ENCODE measurements at regions not wholly inside any gene's neighbourhood (a gene's known extent, or its start where the extent isn't known, plus 50 kb on each side); places are given as distances from the start of the nearest gene placed in this dataset.

DNA sequence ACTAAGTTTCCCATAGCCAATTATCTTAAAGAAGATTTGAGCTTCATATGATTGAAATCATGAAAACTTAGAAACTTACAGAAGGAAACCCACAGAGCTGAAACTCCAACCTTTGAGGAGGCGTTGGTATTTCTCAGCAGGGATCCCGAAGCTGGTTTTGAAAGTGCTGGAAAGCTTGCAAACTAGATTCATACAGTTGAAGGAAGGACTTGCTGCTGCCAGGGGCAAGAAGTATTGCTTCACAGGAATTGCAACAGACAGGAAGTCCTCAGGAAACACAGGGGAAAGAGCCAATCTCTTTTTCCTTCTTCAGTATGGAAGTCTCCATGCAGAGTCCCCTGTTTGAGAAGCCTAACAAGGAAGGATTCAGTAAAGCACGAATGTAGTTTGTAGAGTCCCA is 419.7 kb downstream of the CD109 start:
- H3K4me3 ChIP-seq (replicated peaks in 1 of 3; ENCODE audit: insufficient read depth in 1 of 3, low read depth in 2 of 3, low read length in 3 of 3) = no peak overlapping the region
- no peak overlapping the region for H3K27ac ChIP-seq (ENCODE audit: extremely low read length, insufficient read depth, low read length)
- ATAC-seq (no peak), FAIRE-seq (no peak), DNase-seq (ENCODE audit: low spot score) (no peak)
- intact Hi-C loops (cut with micrococcal nuclease; ENCODE audit: unreplicated experiment) = no loop called here
- no peaks in the 10 kb centered on the region for H4K20me1 ChIP-seq (ENCODE audit: insufficient read depth, low read length)
- no peaks in the 10 kb centered on the region for H3K4me1 ChIP-seq (ENCODE audit: insufficient read depth, low read length)
- no peaks in the 10 kb centered on the region for H3K36me3 ChIP-seq (replicated peaks in 1 of 2; ENCODE audit: control insufficient read depth in 1 of 2, insufficient read depth in 2 of 2, low read length in 2 of 2)
- H3K4me2 ChIP-seq (ENCODE audit: low read depth, low read length) = no peak overlapping the region
- BruUV-seq (replicated peaks) = no TSS peak
- no peaks in the 10 kb centered on the region for H3K9me3 ChIP-seq (ENCODE audit: low read length)
- WGBS (ENCODE audit: low lambda C conversion rate) = 0% methylated on average over 3 of the region's 3 CpGs
- H3K9ac ChIP-seq (ENCODE audit: insufficient read depth, low read depth, low read length) = no peak overlapping the region
- no peaks in the 10 kb centered on the region for H3K79me2 ChIP-seq (ENCODE audit: insufficient read depth, low read length)
- H2AFZ ChIP-seq (ENCODE audit: low read length) = no peak overlapping the region
- POLR2A ChIA-PET = no interaction called here
- H3K27me3 ChIP-seq (ENCODE audit: control insufficient read depth in 1 of 2, insufficient read depth in 2 of 2, low read length in 2 of 2) = no peaks in the 10 kb centered on the region
- CTCF ChIA-PET (ENCODE audit: low intra/inter-chr PET ratio, low total read pairs) = no interaction called here
- in situ Hi-C loops (cut with HindIII; ENCODE audit: extremely low pct_ligation_motif_present, low pct_unique_long_range_greater_than_20kb) = no loop called here
- TF ChIP-seq SMYD3 (CRISPR knock-in tag; IDR thresholded peaks at IDR 0.05) (no peak), CEBPB (IDR thresholded peaks at IDR 0.05; ENCODE audit: borderline replicate concordance, low read depth, low read length) (0 out of 2 replicates have a peak, but pooled peaks have one; percentile 13)

DNA sequence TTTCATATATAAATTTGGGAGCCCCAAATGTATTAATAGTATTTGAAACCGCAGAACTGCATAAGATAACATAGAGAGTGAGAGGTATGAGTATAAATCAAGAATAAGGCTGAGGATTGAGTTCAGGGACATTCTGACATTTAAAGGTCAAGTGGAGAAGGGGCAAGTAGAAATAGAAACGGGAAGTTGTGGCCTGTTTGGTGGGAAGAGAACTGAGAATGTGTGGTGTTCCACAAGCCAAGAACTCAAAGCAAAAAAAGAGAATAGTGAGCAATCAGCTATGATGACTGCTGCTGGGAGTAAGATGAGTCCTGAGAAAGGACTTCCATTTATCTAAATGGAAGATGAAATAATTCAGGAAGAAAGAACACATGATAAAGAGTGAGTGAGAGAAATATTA is 418.4 kb downstream of the CD109 start:
- no peak for ATAC-seq
- Histone ChIP-seq H3K27me3 (ENCODE audit: control insufficient read depth in 1 of 2, insufficient read depth in 2 of 2, low read length in 2 of 2) (no peaks in the 10 kb centered on the region), H4K20me1 (ENCODE audit: insufficient read depth, low read length) (no peaks in the 10 kb centered on the region), H3K9me3 (ENCODE audit: low read length) (no peaks in the 10 kb centered on the region), H3K9ac (ENCODE audit: insufficient read depth, low read depth, low read length) (no peak overlapping the region), H3K36me3 (replicated peaks in 1 of 2; ENCODE audit: control insufficient read depth in 1 of 2, insufficient read depth in 2 of 2, low read length in 2 of 2) (no peaks in the 10 kb centered on the region), H3K4me3 (replicated peaks in 1 of 3; ENCODE audit: insufficient read depth in 1 of 3, low read depth in 2 of 3, low read length in 3 of 3) (no peak overlapping the region), H3K79me2 (ENCODE audit: insufficient read depth, low read length) (no peaks in the 10 kb centered on the region), H2AFZ (ENCODE audit: low read length) (no peak overlapping the region), H3K4me1 (ENCODE audit: insufficient read depth, low read length) (no peaks in the 10 kb centered on the region), H3K4me2 (ENCODE audit: low read depth, low read length) (no peak overlapping the region), H3K27ac (ENCODE audit: extremely low read length, insufficient read depth, low read length) (no peak overlapping the region)
- WGBS (ENCODE audit: low lambda C conversion rate) = 3% methylated on average over 2 of the region's 2 CpGs
- in situ Hi-C loops (cut with HindIII; ENCODE audit: extremely low pct_ligation_motif_present, low pct_unique_long_range_greater_than_20kb) = no loop called here
- TF ChIP-seq XBP1 (CRISPR knock-in tag; IDR thresholded peaks at IDR 0.05) = no peak
- TF ChIP-seq, protein P1, sequence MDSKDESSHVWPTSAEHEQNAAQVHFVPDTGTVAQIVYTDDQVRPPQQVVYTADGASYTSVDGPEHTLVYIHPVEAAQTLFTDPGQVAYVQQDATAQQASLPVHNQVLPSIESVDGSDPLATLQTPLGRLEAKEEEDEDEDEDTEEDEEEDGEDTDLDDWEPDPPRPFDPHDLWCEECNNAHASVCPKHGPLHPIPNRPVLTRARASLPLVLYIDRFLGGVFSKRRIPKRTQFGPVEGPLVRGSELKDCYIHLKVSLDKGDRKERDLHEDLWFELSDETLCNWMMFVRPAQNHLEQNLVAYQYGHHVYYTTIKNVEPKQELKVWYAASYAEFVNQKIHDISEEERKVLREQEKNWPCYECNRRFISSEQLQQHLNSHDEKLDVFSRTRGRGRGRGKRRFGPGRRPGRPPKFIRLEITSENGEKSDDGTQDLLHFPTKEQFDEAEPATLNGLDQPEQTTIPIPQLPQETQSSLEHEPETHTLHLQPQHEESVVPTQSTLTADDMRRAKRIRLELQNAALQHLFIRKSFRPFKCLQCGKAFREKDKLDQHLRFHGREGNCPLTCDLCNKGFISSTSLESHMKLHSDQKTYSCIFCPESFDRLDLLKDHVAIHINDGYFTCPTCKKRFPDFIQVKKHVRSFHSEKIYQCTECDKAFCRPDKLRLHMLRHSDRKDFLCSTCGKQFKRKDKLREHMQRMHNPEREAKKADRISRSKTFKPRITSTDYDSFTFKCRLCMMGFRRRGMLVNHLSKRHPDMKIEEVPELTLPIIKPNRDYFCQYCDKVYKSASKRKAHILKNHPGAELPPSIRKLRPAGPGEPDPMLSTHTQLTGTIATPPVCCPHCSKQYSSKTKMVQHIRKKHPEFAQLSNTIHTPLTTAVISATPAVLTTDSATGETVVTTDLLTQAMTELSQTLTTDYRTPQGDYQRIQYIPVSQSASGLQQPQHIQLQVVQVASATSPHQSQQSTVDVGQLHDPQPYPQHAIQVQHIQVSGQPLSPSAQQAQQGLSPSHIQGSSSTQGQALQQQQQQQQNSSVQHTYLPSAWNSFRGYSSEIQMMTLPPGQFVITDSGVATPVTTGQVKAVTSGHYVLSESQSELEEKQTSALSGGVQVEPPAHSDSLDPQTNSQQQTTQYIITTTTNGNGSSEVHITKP (CRISPR knock-in tag; IDR thresholded peaks at IDR 0.05; ENCODE audit: low read depth) = no peak
- TF ChIP-seq FOXJ3 (CRISPR knock-in tag; IDR thresholded peaks at IDR 0.05; ENCODE audit: borderline replicate concordance) = no peak
- no peak for TF ChIP-seq ZNF629 (CRISPR knock-in tag; conservative IDR thresholded peaks at IDR 0.05)
- TF ChIP-seq BRD4 (CRISPR knock-in tag; IDR thresholded peaks at IDR 0.05) = no peak
- no peak for TF ChIP-seq CBFB (CRISPR knock-in tag; IDR thresholded peaks at IDR 0.05)
- TF ChIP-seq ZNF350 (CRISPR knock-in tag; IDR thresholded peaks at IDR 0.05; ENCODE audit: borderline replicate concordance, low read depth) = no peak
- TF ChIP-seq NFKBIZ (CRISPR knock-in tag; IDR thresholded peaks at IDR 0.05) = no peak
- TF ChIP-seq EHMT2 (IDR thresholded peaks at IDR 0.05; ENCODE audit: borderline replicate concordance, low read depth, low read length) = no peak
- TF ChIP-seq ZKSCAN1 (IDR thresholded peaks at IDR 0.05; ENCODE audit: low read length) = no peak
- CTCF ChIA-PET (ENCODE audit: low intra/inter-chr PET ratio, low total read pairs) = no interaction called here
- no peak for FAIRE-seq
- intact Hi-C loops (cut with micrococcal nuclease; ENCODE audit: unreplicated experiment) = no loop called here
- DNase-seq (ENCODE audit: low spot score) = no peak
- POLR2A ChIA-PET = no interaction called here
- BruUV-seq (replicated peaks) = no TSS peak

All from HepG2 (cell line).